CD14-positive monocyte (primary cell): ENCODE measurements at regions not wholly inside any gene's neighbourhood (a gene's known extent, or its start where the extent isn't known, plus 50 kb on each side); places are given as distances from the start of the nearest gene placed in this dataset.

ENCODE experiments used
- DNase-seq, 3 donors: peaks; one replicate each; pipeline ENCODE4 v3.0.0-alpha.2; 2011 to 2022
- H2AFZ ChIP-seq: 2 replicates; pipeline ENCODE4 v1.6.0; 2012; ENCODE audit warnings: mild to moderate bottlenecking, low read depth, low read length, inconsistent platforms; ENCODE audit not compliant: insufficient read depth, poor library complexity, severe bottlenecking
- H3K27ac ChIP-seq, 2 donors: 1 replicate in 1 of 2; 2 replicates in 1 of 2; pipeline ENCODE4 v1.5.1; 2012 to 2013; ENCODE audit warnings: low read length in 2 of 2, control low read depth in 1 of 2, inconsistent platforms in 1 of 2, low read depth in 1 of 2, mild to moderate bottlenecking in 1 of 2
- H3K27me3 ChIP-seq, 2 donors: one replicate each; pipeline versions ENCODE4 v1.6.0 to v1.6.1; 2011 to 2013; ENCODE audit warnings: low read length in 2 of 2; ENCODE audit not compliant: control insufficient read depth in 2 of 2, insufficient read depth in 2 of 2
- H3K36me3 ChIP-seq, 2 donors: replicated peaks in 1 of 2; 1 replicate in 1 of 2; 2 replicates in 1 of 2; pipeline versions ENCODE4 v1.5.1 to v1.6.1; 2012 to 2013; ENCODE audit warnings: low read length in 2 of 2, control low read depth in 1 of 2, inconsistent platforms in 1 of 2, mild to moderate bottlenecking in 1 of 2; ENCODE audit not compliant: insufficient read depth in 2 of 2, control insufficient read depth in 1 of 2
- H3K4me1 ChIP-seq, 2 donors: 1 replicate in 1 of 2; 2 replicates in 1 of 2; pipeline versions ENCODE4 v1.5.1 to v1.6.1; 2012 to 2013; ENCODE audit warnings: low read length in 2 of 2, control low read depth in 1 of 2, inconsistent platforms in 1 of 2, mild to moderate bottlenecking in 1 of 2, moderate library complexity in 1 of 2; ENCODE audit not compliant: insufficient read depth in 2 of 2, control insufficient read depth in 1 of 2
- H3K4me2 ChIP-seq: replicated peaks from 2 replicates; pipeline ENCODE3; 2012; ENCODE audit warnings: low read length, moderate library complexity, mild to moderate bottlenecking; ENCODE audit not compliant: poor library complexity, severe bottlenecking; ENCODE audit errors: extremely low read depth
- H3K4me3 ChIP-seq, 3 experiments: fragments of 200-600 bp in 1 of 3; sonication (generic) in 1 of 3; replicated peaks in 1 of 3; 1 replicate in 2 of 3; 2 replicates in 1 of 3; pipeline ENCODE4 v1.5.1; 2011 to 2013; ENCODE audit warnings: low read length in 3 of 3, mild to moderate bottlenecking in 3 of 3, control low read depth in 2 of 3, low read depth in 2 of 3, inconsistent platforms in 1 of 3, moderate library complexity in 1 of 3
- H3K79me2 ChIP-seq: 2 replicates; pipeline ENCODE4 v1.6.0; 2012; ENCODE audit warnings: mild to moderate bottlenecking, control low read depth, inconsistent platforms, low read length, moderate library complexity; ENCODE audit not compliant: insufficient read depth
- H3K9ac ChIP-seq: 2 replicates; pipeline ENCODE4 v1.6.0; 2017; ENCODE audit warnings: low read length, mild to moderate bottlenecking; ENCODE audit not compliant: insufficient read depth, poor library complexity, severe bottlenecking
- H3K9me3 ChIP-seq, 2 donors: replicated peaks in 1 of 2; 1 replicate in 1 of 2; 2 replicates in 1 of 2; pipeline versions ENCODE4 v1.5.1 to v1.6.1; 2012 to 2013; ENCODE audit warnings: low read length in 2 of 2, control low read depth in 1 of 2; ENCODE audit not compliant: control insufficient read depth in 1 of 2, insufficient read depth in 1 of 2
- H4K20me1 ChIP-seq: 2 replicates; pipeline ENCODE4 v1.6.0; 2012; ENCODE audit warnings: mild to moderate bottlenecking, low read length, control low read depth, moderate library complexity; ENCODE audit not compliant: insufficient read depth
- H3K27ac Mint-ChIP-seq, 7 donors: one replicate each; pipeline ENCODE4 v1.8.0; 2020; ENCODE audit warnings: mild to moderate bottlenecking in 7 of 7, mixed read lengths in 7 of 7, moderate library complexity in 6 of 7, inconsistent platforms in 2 of 7
- H3K27me3 Mint-ChIP-seq, 3 donors: one replicate each; pipeline ENCODE4 v1.8.0; 2021 to 2022; ENCODE audit warnings: low read depth in 3 of 3, mild to moderate bottlenecking in 3 of 3, mixed read lengths in 3 of 3, moderate library complexity in 3 of 3, inconsistent platforms in 1 of 3
- H3K36me3 Mint-ChIP-seq, 2 donors: one replicate each; pipeline ENCODE4 v1.8.0; 2020; ENCODE audit warnings: mixed read lengths in 2 of 2, inconsistent platforms in 1 of 2, mild to moderate bottlenecking in 1 of 2
- H3K4me1 Mint-ChIP-seq: one replicate; pipeline ENCODE4 v1.8.0; 2020; ENCODE audit warnings: mild to moderate bottlenecking, mixed read lengths
- H3K4me3 Mint-ChIP-seq, 2 donors: one replicate each; pipeline ENCODE4 v1.8.0; 2020; ENCODE audit warnings: mild to moderate bottlenecking in 2 of 2, mixed read lengths in 2 of 2, moderate library complexity in 1 of 2
- H3K9me3 Mint-ChIP-seq, 7 donors: one replicate each; pipeline ENCODE4 v1.8.0; 2020 to 2022; ENCODE audit warnings: mixed read lengths in 7 of 7, mild to moderate bottlenecking in 6 of 7, moderate library complexity in 6 of 7, inconsistent platforms in 2 of 7
- WGBS: methylation state at CpG from one replicate; pipeline ENCODE4 v1.1.5; 2013; ENCODE audit warnings: missing lambda C conversion rate; ENCODE audit not compliant: insufficient coverage; 5-methylcytosine and 5-hydroxymethylcytosine counted together
- intact Hi-C, 2 donors: fragments of 100-400 bp; cut with micrococcal nuclease; formaldehyde crosslinking; loops; one replicate each; pipeline versions ENCODE4 v1.15.0 to v1.15.1; 2023
- TF ChIP-seq, protein P1 (sequence below): fragments of 200-600 bp; IDR thresholded peaks from one replicate; pipeline ENCODE4 v1.8.0; 2022; ENCODE audit warnings: antibody characterized with exemption, mild to moderate bottlenecking

DNA sequence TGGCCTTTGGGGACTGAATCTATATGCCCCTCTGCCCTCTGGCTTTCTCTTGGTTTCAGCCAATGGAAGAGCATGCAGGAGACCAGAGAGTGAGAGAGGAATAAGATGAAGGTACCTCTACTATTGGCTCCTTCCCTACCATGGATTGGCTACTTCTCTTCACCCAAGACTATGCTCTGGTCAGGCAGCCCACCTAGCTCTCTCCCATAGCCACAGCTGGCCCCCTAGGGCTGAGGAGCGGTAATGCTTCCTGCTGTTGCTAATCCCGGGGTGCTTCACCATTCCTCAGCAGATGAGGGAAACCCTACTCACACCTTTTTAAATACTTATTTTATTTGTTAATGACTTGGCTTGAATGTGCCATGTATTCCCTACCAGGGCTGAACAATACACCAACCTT, 142.4 kb downstream of the MREG start:
- DNase-seq = no peak
- Histone ChIP-seq H3K4me3 (no peak overlapping the region), H3K9me3 (no peaks in the 10 kb centered on the region), H3K27ac (no peak overlapping the region), H2AFZ (no peak overlapping the region), H3K9ac (no peak overlapping the region), H3K79me2 (no peaks in the 10 kb centered on the region), H4K20me1 (no peaks in the 10 kb centered on the region), H3K36me3 (no peaks in the 10 kb centered on the region), H3K4me1 (peaks cover 3 to 8% of the 10 kb centered on the region in 2 donors), H3K4me2 (no peak overlapping the region), H3K27me3 (no peaks in the 10 kb centered on the region)
- H3K36me3 Mint-ChIP-seq = no peaks in the 10 kb centered on the region
- intact Hi-C loops = no loop called here
- H3K4me3 Mint-ChIP-seq = no peak overlapping the region
- no peaks in the 10 kb centered on the region for H3K9me3 Mint-ChIP-seq
- H3K27ac Mint-ChIP-seq = peak overlapping the region in 1 of 7 donors; percentile 32
- peaks cover 12% of the 10 kb centered on the region for H3K4me1 Mint-ChIP-seq
- no CpG with 5 or more reads among the region's 2 CpGs for WGBS
- TF ChIP-seq, protein P1, sequence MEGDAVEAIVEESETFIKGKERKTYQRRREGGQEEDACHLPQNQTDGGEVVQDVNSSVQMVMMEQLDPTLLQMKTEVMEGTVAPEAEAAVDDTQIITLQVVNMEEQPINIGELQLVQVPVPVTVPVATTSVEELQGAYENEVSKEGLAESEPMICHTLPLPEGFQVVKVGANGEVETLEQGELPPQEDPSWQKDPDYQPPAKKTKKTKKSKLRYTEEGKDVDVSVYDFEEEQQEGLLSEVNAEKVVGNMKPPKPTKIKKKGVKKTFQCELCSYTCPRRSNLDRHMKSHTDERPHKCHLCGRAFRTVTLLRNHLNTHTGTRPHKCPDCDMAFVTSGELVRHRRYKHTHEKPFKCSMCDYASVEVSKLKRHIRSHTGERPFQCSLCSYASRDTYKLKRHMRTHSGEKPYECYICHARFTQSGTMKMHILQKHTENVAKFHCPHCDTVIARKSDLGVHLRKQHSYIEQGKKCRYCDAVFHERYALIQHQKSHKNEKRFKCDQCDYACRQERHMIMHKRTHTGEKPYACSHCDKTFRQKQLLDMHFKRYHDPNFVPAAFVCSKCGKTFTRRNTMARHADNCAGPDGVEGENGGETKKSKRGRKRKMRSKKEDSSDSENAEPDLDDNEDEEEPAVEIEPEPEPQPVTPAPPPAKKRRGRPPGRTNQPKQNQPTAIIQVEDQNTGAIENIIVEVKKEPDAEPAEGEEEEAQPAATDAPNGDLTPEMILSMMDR = peak; percentile 41
- peaks cover 10 to 14% (median 13%) of the 10 kb centered on the region in 3 donors for H3K27me3 Mint-ChIP-seq

DNA sequence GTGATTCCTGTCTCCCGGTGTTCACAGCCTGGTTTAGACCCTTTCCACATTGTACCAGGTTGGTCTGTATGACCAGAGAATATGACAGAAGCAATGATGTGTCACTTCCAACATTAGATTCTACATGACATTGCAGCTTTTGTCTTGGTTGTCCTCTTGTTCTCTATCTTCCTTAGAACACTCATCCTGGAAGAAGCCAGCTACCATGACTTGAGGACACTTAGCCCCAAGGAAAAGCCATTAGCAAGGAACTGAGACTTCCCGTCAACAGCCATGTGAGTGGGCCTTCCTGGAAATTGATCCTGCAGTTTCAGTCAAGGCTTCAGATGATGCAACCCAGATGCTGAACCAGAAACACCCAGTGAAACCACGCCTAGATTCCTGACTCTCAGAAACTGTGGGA, 143.3 kb downstream of the MREG start:
- Histone ChIP-seq H3K36me3 (no peaks in the 10 kb centered on the region), H3K9ac (no peak overlapping the region), H3K4me3 (no peak overlapping the region), H2AFZ (peak overlapping the region; percentile 0), H3K27me3 (no peaks in the 10 kb centered on the region), H4K20me1 (no peaks in the 10 kb centered on the region), H3K9me3 (no peaks in the 10 kb centered on the region), H3K4me1 (peaks cover 3 to 8% of the 10 kb centered on the region in 2 donors), H3K79me2 (no peaks in the 10 kb centered on the region), H3K27ac (no peak overlapping the region), H3K4me2 (no peak overlapping the region)
- 60% methylated on average over 2 of the region's 3 CpGs for WGBS
- no peaks in the 10 kb centered on the region for H3K9me3 Mint-ChIP-seq
- peaks cover 9 to 14% (median 10%) of the 10 kb centered on the region in 3 donors for H3K27me3 Mint-ChIP-seq
- peak in 1 of 3 donors; percentile 16 for DNase-seq
- H3K4me1 Mint-ChIP-seq = peaks cover 12% of the 10 kb centered on the region
- H3K27ac Mint-ChIP-seq = peak overlapping the region in 2 of 7 donors; percentile 24 to 66
- H3K36me3 Mint-ChIP-seq = no peaks in the 10 kb centered on the region
- intact Hi-C loops = no loop called here
- no peak overlapping the region for H3K4me3 Mint-ChIP-seq
- TF ChIP-seq, protein P1 = no peak
